SK-N-SH (cell line): ENCODE measurements at regions not wholly inside any gene's neighbourhood (a gene's known extent, or its start where the extent isn't known, plus 50 kb on each side); places are given as distances from the start of the nearest gene placed in this dataset.

Experiments
- CTCF ChIA-PET: fragments of 300-600, 350-600 bp; formaldehyde crosslinking; extraction: SDS; loops from one replicate; lab custom pipeline; 2021; lab: Yijun Ruan, JAX
- POLR2A ChIA-PET: fragments of 350-600 bp; sonication (Branson Sonifier 250); formaldehyde crosslinking; extraction: SDS; loops from one replicate; lab custom pipeline; 2020; ENCODE audit warnings: antibody characterized with exemption, inconsistent platforms; lab: Yijun Ruan, JAX
- DNase-seq: peaks from one replicate; pipeline ENCODE4 v3.0.0; 2012
- H2AFZ ChIP-seq: fragments of 200-600 bp; sonication (generic); 2 replicates; pipeline ENCODE4 v1.8.1; 2016; ENCODE audit warnings: antibody characterized with exemption, mild to moderate bottlenecking, low read depth
- H3F3A ChIP-seq: fragments of 200-600 bp; sonication (generic); replicated peaks from 2 replicates; pipeline ENCODE3; 2016; ENCODE audit warnings: antibody characterized with exemption, mild to moderate bottlenecking; ENCODE audit not compliant: insufficient read depth
- H3K27ac ChIP-seq, 2 experiments: fragments of 200-500 bp in 1 of 2; fragments of 200-600 bp in 1 of 2; sonication (Bioruptor generic) in 1 of 2; sonication (generic), shearing (Covaris generic) in 1 of 2; 2 replicates each; pipeline versions ENCODE4 v1.5.1 to v1.6.1; 2014 to 2016; ENCODE audit warnings: low read depth in 2 of 2, inconsistent platforms in 1 of 2, low read length in 1 of 2, mild to moderate bottlenecking in 1 of 2, mixed read lengths in 1 of 2
- H3K27me3 ChIP-seq: fragments of 200-600 bp; sonication (generic), shearing (Covaris generic); 2 replicates; pipeline ENCODE4 v1.6.1; 2016; ENCODE audit warnings: mixed run types; ENCODE audit not compliant: insufficient read depth
- H3K36me3 ChIP-seq, 2 experiments: fragments of 200-500 bp in 1 of 2; fragments of 200-600 bp in 1 of 2; sonication (Bioruptor generic) in 1 of 2; sonication (generic) in 1 of 2; replicated peaks in 1 of 2; 2 replicates each; pipeline versions ENCODE3 to v1.5.1; 2014 to 2016; ENCODE audit warnings: low read length in 1 of 2, mild to moderate bottlenecking in 1 of 2; ENCODE audit not compliant: insufficient read depth in 2 of 2, control insufficient read depth in 1 of 2
- H3K4me1 ChIP-seq, 2 experiments: fragments of 200-500 bp in 1 of 2; fragments of 200-600 bp in 1 of 2; sonication (Bioruptor generic) in 1 of 2; sonication (generic), shearing (Covaris generic) in 1 of 2; 2 replicates each; pipeline versions ENCODE4 v1.5.1 to v1.6.1; 2014 to 2016; ENCODE audit warnings: low read depth in 1 of 2, low read length in 1 of 2, mixed run types in 1 of 2; ENCODE audit not compliant: insufficient read depth in 2 of 2, control insufficient read depth in 1 of 2
- H3K4me2 ChIP-seq: fragments of 200-600 bp; sonication (generic), shearing (Covaris generic); 2 replicates; pipeline ENCODE4 v1.6.1; 2017; ENCODE audit warnings: mixed run types
- H3K4me3 ChIP-seq, 2 experiments: fragments of 200-500 bp in 1 of 2; fragments of 200-600 bp in 1 of 2; sonication (Bioruptor generic) in 1 of 2; sonication (generic), shearing (Covaris generic) in 1 of 2; 2 replicates each; pipeline versions ENCODE4 v1.5.1 to v1.8.1; 2014 to 2016; ENCODE audit warnings: low read depth in 2 of 2, inconsistent platforms in 1 of 2, low read length in 1 of 2, mild to moderate bottlenecking in 1 of 2, mixed read lengths in 1 of 2, moderate library complexity in 1 of 2
- H3K79me2 ChIP-seq: fragments of 200-600 bp; sonication (generic); 2 replicates; pipeline ENCODE4 v1.8.1; 2017; ENCODE audit warnings: mild to moderate bottlenecking; ENCODE audit not compliant: insufficient read depth
- H3K9ac ChIP-seq: fragments of 200-600 bp; sonication (generic); 2 replicates; pipeline ENCODE4 v1.6.1; 2017; ENCODE audit warnings: mixed run types
- H3K9me2 ChIP-seq: fragments of 200-600 bp; sonication (generic); 2 replicates; pipeline ENCODE4 v1.6.1; 2017; ENCODE audit warnings: mixed run types
- H3K9me3 ChIP-seq: fragments of 200-600 bp; sonication (generic); 2 replicates; pipeline ENCODE4 v1.6.1; 2017; ENCODE audit warnings: mixed run types, mild to moderate bottlenecking, moderate library complexity
- H4K20me1 ChIP-seq: fragments of 200-600 bp; sonication (generic); 2 replicates; pipeline ENCODE4 v1.6.1; 2017; ENCODE audit warnings: mild to moderate bottlenecking, mixed run types; ENCODE audit not compliant: insufficient read depth
- CHD2 ChIP-seq: fragments of 150-350 bp; IDR thresholded peaks from 2 replicates; pipeline ENCODE4 v1.6.1; 2018; ENCODE audit warnings: low read length; ENCODE audit not compliant: partially characterized antibody
- ELF1 ChIP-seq: IDR thresholded peaks from 2 replicates; pipeline ENCODE4 v1.4.0; 2012
- EP300 ChIP-seq, 2 experiments: IDR thresholded peaks; 2 replicates each; pipeline versions ENCODE4 v1.4.0 to v1.6.1; 2012; ENCODE audit warnings: borderline replicate concordance in 1 of 2, low read depth in 1 of 2, low read length in 1 of 2
- EZH2phosphoT487 ChIP-seq: fragments of 200-600 bp; sonication (generic); IDR thresholded peaks from 2 replicates; pipeline ENCODE4 v1.6.1; 2017; ENCODE audit warnings: low read depth, mixed run types, mild to moderate bottlenecking, antibody characterized with exemption, moderate library complexity, borderline replicate concordance
- FOXM1 ChIP-seq: IDR thresholded peaks from 2 replicates; pipeline ENCODE4 v1.4.0; 2012; ENCODE audit warnings: low read depth, mild to moderate bottlenecking
- GABPA ChIP-seq: IDR thresholded peaks from 2 replicates; pipeline ENCODE4 v1.4.0; 2012; ENCODE audit warnings: low read depth, mild to moderate bottlenecking
- GATA2 ChIP-seq: sonication (generic); formaldehyde crosslinking; IDR thresholded peaks from 2 replicates; pipeline ENCODE4 v1.5.0; 2020; ENCODE audit warnings: mild to moderate bottlenecking, missing genetic modification reagents
- JUND ChIP-seq: IDR thresholded peaks from 2 replicates; pipeline ENCODE4 v1.4.0; 2012
- MEF2A ChIP-seq: IDR thresholded peaks from 2 replicates; pipeline ENCODE4 v1.4.0; 2012; ENCODE audit warnings: low read depth, borderline replicate concordance
- MXI1 ChIP-seq: IDR thresholded peaks from 2 replicates; pipeline ENCODE4 v1.6.1; 2012; ENCODE audit warnings: mild to moderate bottlenecking, low read depth, low read length, improper control_type of control experiment
- NFIC ChIP-seq: IDR thresholded peaks from 2 replicates; pipeline ENCODE4 v1.4.0; 2012; ENCODE audit warnings: borderline replicate concordance
- NRF1 ChIP-seq: IDR thresholded peaks from 2 replicates; pipeline ENCODE4 v1.6.1; 2012; ENCODE audit warnings: low read depth, mild to moderate bottlenecking, low read length
- POLR2AphosphoS5 ChIP-seq: IDR thresholded peaks from 2 replicates; pipeline ENCODE4 v1.6.1; 2012; ENCODE audit warnings: low read depth, low read length
- RAD21 ChIP-seq: IDR thresholded peaks from 2 replicates; pipeline ENCODE4 v1.6.1; 2012; ENCODE audit warnings: mild to moderate bottlenecking, low read length
- RCOR1 ChIP-seq: fragments of 150-350 bp; IDR thresholded peaks from 2 replicates; pipeline ENCODE4 v1.6.1; 2017; ENCODE audit warnings: antibody characterized with exemption, low read length
- SIN3A ChIP-seq: IDR thresholded peaks from 2 replicates; pipeline ENCODE4 v1.6.1; 2012; ENCODE audit warnings: low read depth, mild to moderate bottlenecking, low read length, moderate library complexity, borderline replicate concordance
- SMC3 ChIP-seq: IDR thresholded peaks from 2 replicates; pipeline ENCODE4 v1.6.1; 2012; ENCODE audit warnings: low read depth, low read length, improper control_type of control experiment
- TAF1 ChIP-seq: IDR thresholded peaks from 2 replicates; pipeline ENCODE4 v1.6.1; 2012; ENCODE audit warnings: low read depth, mild to moderate bottlenecking, low read length, moderate library complexity, borderline replicate concordance
- TCF12 ChIP-seq: IDR thresholded peaks from 2 replicates; pipeline ENCODE4 v1.4.0; 2012
- TEAD4 ChIP-seq: IDR thresholded peaks from 2 replicates; pipeline ENCODE4 v1.4.0; 2012; ENCODE audit warnings: mild to moderate bottlenecking, borderline replicate concordance; ENCODE audit not compliant: insufficient read depth
- YY1 ChIP-seq: IDR thresholded peaks from 2 replicates; pipeline ENCODE4 v1.4.0; 2012; ENCODE audit warnings: low read depth, mild to moderate bottlenecking
- WGBS: methylation state at CpG from one replicate; pipeline ENCODE4 v1.1.6; 2017; ENCODE audit warnings: low lambda C conversion rate; 5-methylcytosine and 5-hydroxymethylcytosine counted together
- TF ChIP-seq, protein P1 (sequence below): IDR thresholded peaks from 2 replicates; pipeline ENCODE4 v1.4.0; 2012; ENCODE audit warnings: low read depth
- TF ChIP-seq, protein P2 (sequence below): IDR thresholded peaks from 2 replicates; pipeline ENCODE4 v1.4.0; 2012; ENCODE audit warnings: low read depth, borderline replicate concordance
- TF ChIP-seq, protein P3 (sequence below): fragments of 200-600 bp; sonication (generic); IDR thresholded peaks from 2 replicates; pipeline ENCODE4 v1.6.1; 2017; ENCODE audit warnings: antibody characterized with exemption, mild to moderate bottlenecking, moderate library complexity
- TF ChIP-seq, protein P4 (sequence below): fragments of 150-350 bp; IDR thresholded peaks from 2 replicates; pipeline ENCODE4 v1.6.1; 2017; ENCODE audit warnings: antibody characterized with exemption, low read length, low read depth, borderline replicate concordance

DNA sequence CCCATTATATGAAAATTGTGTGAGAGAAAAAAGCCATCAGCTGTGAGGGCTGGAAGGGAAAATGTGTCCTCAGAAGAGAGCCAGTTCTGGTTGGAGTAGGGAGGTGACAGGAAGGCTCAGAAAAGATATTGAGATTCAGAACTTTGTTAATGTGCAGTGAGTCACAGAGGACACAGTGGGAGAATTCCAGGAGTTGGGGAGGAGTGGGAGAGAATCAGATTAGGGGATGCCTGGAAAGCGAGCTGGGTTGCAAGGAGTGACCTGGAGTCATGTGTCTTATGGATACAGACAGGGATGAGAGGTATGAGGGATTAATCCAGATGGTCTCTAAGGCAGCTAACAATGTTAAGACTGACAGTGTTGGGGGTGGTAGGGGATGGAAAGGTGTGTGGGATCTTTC, 67.5 kb downstream of the CHST2 start:
- H3K9me2 ChIP-seq = no peaks in the 10 kb centered on the region
- no peak overlapping the region for H3K4me2 ChIP-seq
- ChIA-PET CTCF (no interaction called here), POLR2A (no interaction called here)
- no peaks in the 10 kb centered on the region for H3K27me3 ChIP-seq
- H4K20me1 ChIP-seq = no peaks in the 10 kb centered on the region
- no peaks in the 10 kb centered on the region for H3K4me1 ChIP-seq
- no peak for TF ChIP-seq POLR2AphosphoS5
- no peak for TF ChIP-seq GATA2 (CRISPR knock-in tag)
- TF ChIP-seq, protein P1, sequence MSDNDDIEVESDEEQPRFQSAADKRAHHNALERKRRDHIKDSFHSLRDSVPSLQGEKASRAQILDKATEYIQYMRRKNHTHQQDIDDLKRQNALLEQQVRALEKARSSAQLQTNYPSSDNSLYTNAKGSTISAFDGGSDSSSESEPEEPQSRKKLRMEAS = no peak
- TF ChIP-seq, protein P2, sequence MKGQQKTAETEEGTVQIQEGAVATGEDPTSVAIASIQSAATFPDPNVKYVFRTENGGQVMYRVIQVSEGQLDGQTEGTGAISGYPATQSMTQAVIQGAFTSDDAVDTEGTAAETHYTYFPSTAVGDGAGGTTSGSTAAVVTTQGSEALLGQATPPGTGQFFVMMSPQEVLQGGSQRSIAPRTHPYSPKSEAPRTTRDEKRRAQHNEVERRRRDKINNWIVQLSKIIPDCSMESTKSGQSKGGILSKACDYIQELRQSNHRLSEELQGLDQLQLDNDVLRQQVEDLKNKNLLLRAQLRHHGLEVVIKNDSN = no peak
- TF ChIP-seq JUND = no peak
- TF ChIP-seq RAD21 = no peak
- TF ChIP-seq MXI1 = no peak
- TF ChIP-seq YY1 = no peak
- no peak for TF ChIP-seq EP300 (IDR thresholded peaks at IDR 0.05; ENCODE audit: borderline replicate concordance in 1 of 2, low read depth in 1 of 2, low read length in 1 of 2)
- TF ChIP-seq NRF1 = no peak
- no peak for TF ChIP-seq FOXM1
- no peak for TF ChIP-seq RCOR1
- no peak for TF ChIP-seq CHD2
- no peak for TF ChIP-seq TCF12
- TF ChIP-seq MEF2A = no peak
- TF ChIP-seq SMC3 = no peak
- TF ChIP-seq NFIC = no peak
- TF ChIP-seq, protein P3, sequence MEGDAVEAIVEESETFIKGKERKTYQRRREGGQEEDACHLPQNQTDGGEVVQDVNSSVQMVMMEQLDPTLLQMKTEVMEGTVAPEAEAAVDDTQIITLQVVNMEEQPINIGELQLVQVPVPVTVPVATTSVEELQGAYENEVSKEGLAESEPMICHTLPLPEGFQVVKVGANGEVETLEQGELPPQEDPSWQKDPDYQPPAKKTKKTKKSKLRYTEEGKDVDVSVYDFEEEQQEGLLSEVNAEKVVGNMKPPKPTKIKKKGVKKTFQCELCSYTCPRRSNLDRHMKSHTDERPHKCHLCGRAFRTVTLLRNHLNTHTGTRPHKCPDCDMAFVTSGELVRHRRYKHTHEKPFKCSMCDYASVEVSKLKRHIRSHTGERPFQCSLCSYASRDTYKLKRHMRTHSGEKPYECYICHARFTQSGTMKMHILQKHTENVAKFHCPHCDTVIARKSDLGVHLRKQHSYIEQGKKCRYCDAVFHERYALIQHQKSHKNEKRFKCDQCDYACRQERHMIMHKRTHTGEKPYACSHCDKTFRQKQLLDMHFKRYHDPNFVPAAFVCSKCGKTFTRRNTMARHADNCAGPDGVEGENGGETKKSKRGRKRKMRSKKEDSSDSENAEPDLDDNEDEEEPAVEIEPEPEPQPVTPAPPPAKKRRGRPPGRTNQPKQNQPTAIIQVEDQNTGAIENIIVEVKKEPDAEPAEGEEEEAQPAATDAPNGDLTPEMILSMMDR = no peak
- TF ChIP-seq SIN3A = no peak
- H3K9me3 ChIP-seq = no peaks in the 10 kb centered on the region
- no peaks in the 10 kb centered on the region for H3K36me3 ChIP-seq
- no peak for DNase-seq
- H2AFZ ChIP-seq = no peak overlapping the region; the same call in 1 of the 2 replicates
- H3K79me2 ChIP-seq = no peaks in the 10 kb centered on the region
- H3K4me3 ChIP-seq = no peak overlapping the region
- 33% methylated on average over 1 of the region's 1 CpG for WGBS
- H3K27ac ChIP-seq = no peak overlapping the region
- no peaks in the 10 kb centered on the region for H3F3A ChIP-seq
- H3K9ac ChIP-seq = no peak overlapping the region

DNA sequence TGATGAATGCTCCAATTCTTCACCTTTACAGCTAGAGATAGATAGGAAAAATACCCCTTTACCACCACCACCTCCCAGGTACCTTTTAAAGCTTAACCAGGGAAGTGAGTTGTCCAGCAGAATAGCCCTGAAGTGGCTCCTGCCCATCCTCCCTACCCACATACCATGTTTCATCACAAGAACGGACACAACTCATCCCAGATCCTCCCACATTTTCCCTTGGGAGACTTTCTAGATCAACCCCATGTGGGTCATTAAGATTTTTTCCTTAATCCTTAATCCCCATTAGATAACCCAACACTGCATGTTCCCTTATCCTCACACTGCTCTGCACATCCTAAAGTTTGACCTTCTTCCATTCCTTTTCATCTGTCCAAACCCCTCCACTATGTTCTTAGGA, 69.3 kb downstream of the CHST2 start:
- no peaks in the 10 kb centered on the region for H3K27me3 ChIP-seq
- H3K36me3 ChIP-seq = no peaks in the 10 kb centered on the region
- H3K4me2 ChIP-seq = no peak overlapping the region
- H3K79me2 ChIP-seq = no peaks in the 10 kb centered on the region
- no peak overlapping the region for H3K27ac ChIP-seq
- no peak overlapping the region for H2AFZ ChIP-seq
- no peaks in the 10 kb centered on the region for H4K20me1 ChIP-seq
- whole genome bisulfite sequencing = 47% methylated on average over 1 of the region's 1 CpG
- CTCF ChIA-PET = no interaction called here
- H3F3A ChIP-seq = no peaks in the 10 kb centered on the region
- DNase-seq = no peak
- no peak overlapping the region for H3K4me3 ChIP-seq
- H3K9me2 ChIP-seq = no peaks in the 10 kb centered on the region
- no peaks in the 10 kb centered on the region for H3K9me3 ChIP-seq
- no peaks in the 10 kb centered on the region for H3K4me1 ChIP-seq
- POLR2A ChIA-PET = no interaction called here
- H3K9ac ChIP-seq = no peak overlapping the region
- TF ChIP-seq FOXM1 (no peak), SIN3A (no peak), TEAD4 (no peak), NRF1 (no peak), GABPA (no peak), EP300 (IDR thresholded peaks at IDR 0.05; ENCODE audit: borderline replicate concordance in 1 of 2, low read depth in 1 of 2, low read length in 1 of 2) (no peak), RAD21 (no peak), ELF1 (no peak), CHD2 (no peak), TAF1 (no peak), EZH2phosphoT487 (no peak), SMC3 (no peak)
- TF ChIP-seq, protein P4, sequence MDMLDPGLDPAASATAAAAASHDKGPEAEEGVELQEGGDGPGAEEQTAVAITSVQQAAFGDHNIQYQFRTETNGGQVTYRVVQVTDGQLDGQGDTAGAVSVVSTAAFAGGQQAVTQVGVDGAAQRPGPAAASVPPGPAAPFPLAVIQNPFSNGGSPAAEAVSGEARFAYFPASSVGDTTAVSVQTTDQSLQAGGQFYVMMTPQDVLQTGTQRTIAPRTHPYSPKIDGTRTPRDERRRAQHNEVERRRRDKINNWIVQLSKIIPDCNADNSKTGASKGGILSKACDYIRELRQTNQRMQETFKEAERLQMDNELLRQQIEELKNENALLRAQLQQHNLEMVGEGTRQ = no peak
- TF ChIP-seq, protein P2 = no peak
